ENCODE measurements at regions not wholly inside any gene's neighbourhood (a gene's known extent, or its start where the extent isn't known, plus 50 kb on each side); places are given as distances from the start of the nearest gene placed in this dataset.

DNA sequence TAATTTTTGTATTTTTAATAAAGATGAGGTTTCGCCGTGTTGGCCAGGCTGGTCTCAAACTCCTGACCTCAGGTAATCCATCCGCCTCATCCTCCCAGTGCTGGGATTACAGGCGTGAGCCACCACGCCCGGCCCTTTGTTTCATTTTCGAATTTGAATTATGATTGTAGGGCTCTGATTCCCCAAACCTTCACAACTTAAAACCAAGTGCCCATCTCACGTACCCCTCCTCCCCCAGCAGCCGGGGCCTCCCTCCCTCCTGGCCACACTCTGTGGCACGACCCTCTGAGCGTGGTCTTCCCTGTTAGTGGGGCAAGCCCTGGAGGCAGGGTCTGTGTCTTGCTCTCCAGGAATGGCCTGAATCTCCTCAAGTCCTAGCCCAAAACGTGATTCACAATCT is 166.5 kb downstream of the ASB1 start:
- TF ChIP-seq FOXM1 (IDR thresholded peaks at IDR 0.05; ENCODE audit: borderline replicate concordance) (no peak), BHLHE40 (IDR thresholded peaks at IDR 0.05; ENCODE audit: borderline replicate concordance) (no peak), SP1 (IDR thresholded peaks at IDR 0.05) (no peak), SUZ12 (IDR thresholded peaks at IDR 0.05) (no peak), L3MBTL2 (conservative IDR thresholded peaks at IDR 0.05) (no peak), NFRKB (IDR thresholded peaks at IDR 0.05) (no peak)
